ENCODE measurements at regions not wholly inside any gene's neighbourhood (a gene's known extent, or its start where the extent isn't known, plus 50 kb on each side); places are given as distances from the start of the nearest gene placed in this dataset.

DNA sequence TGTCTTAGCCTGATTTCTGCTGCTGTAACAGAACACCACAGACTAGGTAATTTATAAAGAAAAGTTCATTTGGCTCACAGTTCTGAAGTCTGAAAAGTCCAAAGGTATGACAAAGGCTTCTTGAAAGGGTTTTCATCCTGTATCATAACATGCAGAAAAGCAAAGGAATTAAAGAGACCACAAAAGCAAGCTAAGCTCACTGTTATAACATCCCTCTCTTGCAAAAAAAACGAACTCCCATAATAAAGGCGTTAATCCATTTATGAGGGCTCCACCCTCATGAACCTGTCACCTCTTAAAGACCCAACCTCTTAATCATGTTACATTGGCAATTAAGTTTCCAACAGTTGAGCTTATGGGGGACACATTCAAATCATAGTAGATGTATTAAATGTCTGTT lies 197.9 kb downstream of the PLOD2 start:
- Mint-ChIP-seq H3K4me3 (no peak overlapping the region), H3K9me3 (peaks cover 0 to 6% (median 1%) of the 10 kb centered on the region in 7 donors), H3K4me1 (no peaks in the 10 kb centered on the region), H3K36me3 (no peaks in the 10 kb centered on the region), H3K27me3 (ENCODE audit: low read depth in 3 of 3) (peaks cover 0 to 2% (median 0%) of the 10 kb centered on the region in 3 donors), H3K27ac (no peak overlapping the region)
- H3K9me3 ChIP-seq (replicated peaks in 1 of 2; ENCODE audit: control insufficient read depth in 1 of 2, insufficient read depth in 1 of 2, low read length in 2 of 2), result no peaks in the 10 kb centered on the region
- no peaks in the 10 kb centered on the region for H4K20me1 ChIP-seq (ENCODE audit: insufficient read depth, low read length)
- TF ChIP-seq, protein P1, sequence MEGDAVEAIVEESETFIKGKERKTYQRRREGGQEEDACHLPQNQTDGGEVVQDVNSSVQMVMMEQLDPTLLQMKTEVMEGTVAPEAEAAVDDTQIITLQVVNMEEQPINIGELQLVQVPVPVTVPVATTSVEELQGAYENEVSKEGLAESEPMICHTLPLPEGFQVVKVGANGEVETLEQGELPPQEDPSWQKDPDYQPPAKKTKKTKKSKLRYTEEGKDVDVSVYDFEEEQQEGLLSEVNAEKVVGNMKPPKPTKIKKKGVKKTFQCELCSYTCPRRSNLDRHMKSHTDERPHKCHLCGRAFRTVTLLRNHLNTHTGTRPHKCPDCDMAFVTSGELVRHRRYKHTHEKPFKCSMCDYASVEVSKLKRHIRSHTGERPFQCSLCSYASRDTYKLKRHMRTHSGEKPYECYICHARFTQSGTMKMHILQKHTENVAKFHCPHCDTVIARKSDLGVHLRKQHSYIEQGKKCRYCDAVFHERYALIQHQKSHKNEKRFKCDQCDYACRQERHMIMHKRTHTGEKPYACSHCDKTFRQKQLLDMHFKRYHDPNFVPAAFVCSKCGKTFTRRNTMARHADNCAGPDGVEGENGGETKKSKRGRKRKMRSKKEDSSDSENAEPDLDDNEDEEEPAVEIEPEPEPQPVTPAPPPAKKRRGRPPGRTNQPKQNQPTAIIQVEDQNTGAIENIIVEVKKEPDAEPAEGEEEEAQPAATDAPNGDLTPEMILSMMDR (IDR thresholded peaks at IDR 0.05), result no peak
- 100% methylated on average over 2 of the region's 2 CpGs for WGBS (ENCODE audit: insufficient coverage)
- no peak overlapping the region for H3K4me3 ChIP-seq (replicated peaks in 1 of 3; ENCODE audit: low read depth in 2 of 3, low read length in 3 of 3)
- H3K4me2 ChIP-seq (replicated peaks; ENCODE audit: extremely low read depth, low read length, poor library complexity, severe bottlenecking), result no peak overlapping the region
- no peaks in the 10 kb centered on the region for H3K36me3 ChIP-seq (replicated peaks in 1 of 2; ENCODE audit: control insufficient read depth in 1 of 2, insufficient read depth in 2 of 2, low read length in 2 of 2)
- intact Hi-C loops (cut with micrococcal nuclease), result no loop called here
- H3K79me2 ChIP-seq (ENCODE audit: insufficient read depth, low read length), result no peaks in the 10 kb centered on the region
- H3K9ac ChIP-seq (ENCODE audit: insufficient read depth, low read length, poor library complexity, severe bottlenecking), result no peak overlapping the region
- H2AFZ ChIP-seq (ENCODE audit: insufficient read depth, low read depth, low read length, poor library complexity, severe bottlenecking), result no peak overlapping the region
- no peak for DNase-seq
- H3K27me3 ChIP-seq (ENCODE audit: control insufficient read depth in 2 of 2, insufficient read depth in 2 of 2, low read length in 2 of 2), result no peaks in the 10 kb centered on the region
- no peaks in the 10 kb centered on the region for H3K4me1 ChIP-seq (ENCODE audit: control insufficient read depth in 1 of 2, insufficient read depth in 2 of 2, low read length in 2 of 2)
- no peak overlapping the region for H3K27ac ChIP-seq (ENCODE audit: low read depth in 1 of 2, low read length in 2 of 2)

DNA sequence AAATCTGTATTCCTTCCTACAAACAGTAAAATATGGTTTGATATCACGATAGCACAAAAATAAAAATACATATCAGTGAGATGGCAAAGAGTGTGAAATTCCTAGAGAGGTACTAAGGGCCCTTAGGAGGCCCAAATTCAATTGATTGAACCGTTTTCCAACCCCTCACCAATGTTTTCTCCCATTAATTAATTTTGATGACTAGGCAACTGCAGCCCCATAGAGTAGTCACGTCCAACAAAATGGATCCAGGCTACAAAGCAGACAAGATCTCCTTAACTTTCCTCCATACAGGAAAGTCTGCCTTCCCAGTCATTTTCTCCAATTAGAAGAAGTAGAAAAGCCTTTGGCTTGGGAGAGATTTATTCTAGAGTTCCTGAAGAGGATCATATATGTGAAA lies 193.9 kb downstream of the PLOD2 start:
- Mint-ChIP-seq H3K4me1 (no peaks in the 10 kb centered on the region), H3K36me3 (no peaks in the 10 kb centered on the region), H3K9me3 (peaks cover 0 to 6% (median 0%) of the 10 kb centered on the region in 7 donors), H3K4me3 (no peak overlapping the region), H3K27me3 (ENCODE audit: low read depth in 3 of 3) (peaks cover 0 to 2% (median 0%) of the 10 kb centered on the region in 3 donors), H3K27ac (no peak overlapping the region)
- H3K27ac ChIP-seq (ENCODE audit: low read depth in 1 of 2, low read length in 2 of 2), result no peak overlapping the region
- no peak overlapping the region for H2AFZ ChIP-seq (ENCODE audit: insufficient read depth, low read depth, low read length, poor library complexity, severe bottlenecking)
- no peak overlapping the region for H3K4me3 ChIP-seq (replicated peaks in 1 of 3; ENCODE audit: low read depth in 2 of 3, low read length in 3 of 3)
- H3K9me3 ChIP-seq (replicated peaks in 1 of 2; ENCODE audit: control insufficient read depth in 1 of 2, insufficient read depth in 1 of 2, low read length in 2 of 2), result no peaks in the 10 kb centered on the region
- TF ChIP-seq, protein P1 (IDR thresholded peaks at IDR 0.05), result no peak
- no peaks in the 10 kb centered on the region for H3K4me1 ChIP-seq (ENCODE audit: control insufficient read depth in 1 of 2, insufficient read depth in 2 of 2, low read length in 2 of 2)
- no peaks in the 10 kb centered on the region for H3K79me2 ChIP-seq (ENCODE audit: insufficient read depth, low read length)
- no peaks in the 10 kb centered on the region for H3K36me3 ChIP-seq (replicated peaks in 1 of 2; ENCODE audit: control insufficient read depth in 1 of 2, insufficient read depth in 2 of 2, low read length in 2 of 2)
- WGBS (ENCODE audit: insufficient coverage), result no CpG with 5 or more reads among the region's 3 CpGs
- no peaks in the 10 kb centered on the region for H3K27me3 ChIP-seq (ENCODE audit: control insufficient read depth in 2 of 2, insufficient read depth in 2 of 2, low read length in 2 of 2)
- no peak for DNase-seq
- no peak overlapping the region for H3K9ac ChIP-seq (ENCODE audit: insufficient read depth, low read length, poor library complexity, severe bottlenecking)
- H3K4me2 ChIP-seq (replicated peaks; ENCODE audit: extremely low read depth, low read length, poor library complexity, severe bottlenecking), result no peak overlapping the region
- intact Hi-C loops (cut with micrococcal nuclease), result no loop called here
- no peaks in the 10 kb centered on the region for H4K20me1 ChIP-seq (ENCODE audit: insufficient read depth, low read length)

All from CD14-positive monocyte (primary cell).